ENCODE measurements at regions not wholly inside any gene's neighbourhood (a gene's known extent, or its start where the extent isn't known, plus 50 kb on each side); places are given as distances from the start of the nearest gene placed in this dataset.

- H3K4me3 ChIP-seq (ENCODE audit: low read depth in 1 of 2, low read length in 1 of 2), result no peak overlapping the region
- H3K4me1 ChIP-seq (ENCODE audit: control insufficient read depth in 1 of 2, insufficient read depth in 1 of 2, low read depth in 1 of 2, low read length in 1 of 2), result peaks cover 4 to 6% of the 10 kb centered on the region in 2 experiments
- no peaks in the 10 kb centered on the region for H3K36me3 ChIP-seq
- no peak for TF ChIP-seq CTCF (IDR thresholded peaks at IDR 0.05)
- no peaks in the 10 kb centered on the region for H3K9me3 ChIP-seq
- no peak overlapping the region for H3K27ac ChIP-seq
- H3K27me3 ChIP-seq, result no peaks in the 10 kb centered on the region
Observed at GRCh38 chr2:62315476-62315875, 119.6 kb downstream of the B3GNT2 start.

- Histone ChIP-seq H3K4me3 (ENCODE audit: low read depth in 1 of 2, low read length in 1 of 2) (no peak overlapping the region), H3K27ac (no peak overlapping the region), H3K27me3 (no peaks in the 10 kb centered on the region), H3K9me3 (no peaks in the 10 kb centered on the region), H3K4me1 (ENCODE audit: control insufficient read depth in 1 of 2, insufficient read depth in 1 of 2, low read depth in 1 of 2, low read length in 1 of 2) (peaks cover 12 to 16% of the 10 kb centered on the region in 2 experiments), H3K36me3 (no peaks in the 10 kb centered on the region)
- no peak for TF ChIP-seq CTCF (IDR thresholded peaks at IDR 0.05)
Observed at GRCh38 chr2:62314291-62314690, 118.4 kb downstream of the B3GNT2 start.

- Histone ChIP-seq H3K4me3 (ENCODE audit: low read depth in 1 of 2, low read length in 1 of 2) (no peak overlapping the region), H3K36me3 (no peaks in the 10 kb centered on the region), H3K27ac (no peak overlapping the region), H3K27me3 (no peaks in the 10 kb centered on the region), H3K9me3 (no peaks in the 10 kb centered on the region), H3K4me1 (ENCODE audit: control insufficient read depth in 1 of 2, insufficient read depth in 1 of 2, low read depth in 1 of 2, low read length in 1 of 2) (peaks cover 12 to 18% of the 10 kb centered on the region in 2 experiments)
- no peak for TF ChIP-seq CTCF (IDR thresholded peaks at IDR 0.05)
Observed at GRCh38 chr2:62313449-62314227, 117.7 kb downstream of the B3GNT2 start.

GRCh38 chr2:62309465-62310091 is 113.7 kb downstream of the B3GNT2 start:
- H3K4me1 ChIP-seq (ENCODE audit: control insufficient read depth in 1 of 2, insufficient read depth in 1 of 2, low read depth in 1 of 2, low read length in 1 of 2), result peaks cover 49 to 53% of the 10 kb centered on the region in 2 experiments
- peak overlapping the region; percentile 51 for H3K27ac ChIP-seq
- H3K36me3 ChIP-seq, result no peaks in the 10 kb centered on the region
- no peak for TF ChIP-seq CTCF (IDR thresholded peaks at IDR 0.05)
- H3K27me3 ChIP-seq, result no peaks in the 10 kb centered on the region
- H3K4me3 ChIP-seq (ENCODE audit: low read depth in 1 of 2, low read length in 1 of 2), result no peak overlapping the region
- H3K9me3 ChIP-seq, result no peaks in the 10 kb centered on the region

- Histone ChIP-seq H3K36me3 (no peaks in the 10 kb centered on the region), H3K27ac (peak overlapping the region; percentile 51), H3K4me1 (ENCODE audit: control insufficient read depth in 1 of 2, insufficient read depth in 1 of 2, low read depth in 1 of 2, low read length in 1 of 2) (peaks cover 54 to 58% of the 10 kb centered on the region in 2 experiments), H3K27me3 (no peaks in the 10 kb centered on the region), H3K4me3 (ENCODE audit: low read depth in 1 of 2, low read length in 1 of 2) (no peak overlapping the region), H3K9me3 (no peaks in the 10 kb centered on the region)
- no peak for TF ChIP-seq CTCF (IDR thresholded peaks at IDR 0.05)
Observed at GRCh38 chr2:62309081-62309464, 113.2 kb downstream of the B3GNT2 start.

Data from neutrophil (primary cell).